ENCODE measurements at regions not wholly inside any gene's neighbourhood (a gene's known extent, or its start where the extent isn't known, plus 50 kb on each side); places are given as distances from the start of the nearest gene placed in this dataset.

DNA sequence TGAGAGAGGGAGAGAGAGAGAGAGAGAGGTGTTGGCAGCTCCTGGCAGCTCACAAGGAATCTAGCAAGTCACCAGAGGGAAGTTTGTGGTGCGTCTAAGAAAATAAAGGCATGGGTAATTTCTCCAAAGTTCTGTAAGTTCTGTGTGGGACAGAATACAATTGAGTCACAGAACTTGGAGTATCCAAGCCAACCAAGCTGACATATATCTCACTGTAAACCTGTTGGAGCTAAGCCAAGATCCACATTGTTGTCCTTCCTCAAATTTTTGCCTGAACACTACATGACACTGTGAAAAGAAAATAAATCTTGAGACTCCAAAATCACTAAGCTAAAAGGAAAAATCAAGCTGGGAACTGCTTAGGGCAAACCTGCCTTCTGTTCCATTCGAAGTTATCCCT is 436.7 kb downstream of the MEI4 start:
- TF ChIP-seq, protein P1, sequence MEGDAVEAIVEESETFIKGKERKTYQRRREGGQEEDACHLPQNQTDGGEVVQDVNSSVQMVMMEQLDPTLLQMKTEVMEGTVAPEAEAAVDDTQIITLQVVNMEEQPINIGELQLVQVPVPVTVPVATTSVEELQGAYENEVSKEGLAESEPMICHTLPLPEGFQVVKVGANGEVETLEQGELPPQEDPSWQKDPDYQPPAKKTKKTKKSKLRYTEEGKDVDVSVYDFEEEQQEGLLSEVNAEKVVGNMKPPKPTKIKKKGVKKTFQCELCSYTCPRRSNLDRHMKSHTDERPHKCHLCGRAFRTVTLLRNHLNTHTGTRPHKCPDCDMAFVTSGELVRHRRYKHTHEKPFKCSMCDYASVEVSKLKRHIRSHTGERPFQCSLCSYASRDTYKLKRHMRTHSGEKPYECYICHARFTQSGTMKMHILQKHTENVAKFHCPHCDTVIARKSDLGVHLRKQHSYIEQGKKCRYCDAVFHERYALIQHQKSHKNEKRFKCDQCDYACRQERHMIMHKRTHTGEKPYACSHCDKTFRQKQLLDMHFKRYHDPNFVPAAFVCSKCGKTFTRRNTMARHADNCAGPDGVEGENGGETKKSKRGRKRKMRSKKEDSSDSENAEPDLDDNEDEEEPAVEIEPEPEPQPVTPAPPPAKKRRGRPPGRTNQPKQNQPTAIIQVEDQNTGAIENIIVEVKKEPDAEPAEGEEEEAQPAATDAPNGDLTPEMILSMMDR (IDR thresholded peaks at IDR 0.05) = no peak
- no peak for TF ChIP-seq POLR2A (IDR thresholded peaks at IDR 0.05)
